HG03066 (cell line): ENCODE measurements at regions not wholly inside any gene's neighbourhood (a gene's known extent, or its start where the extent isn't known, plus 50 kb on each side); places are given as distances from the start of the nearest gene placed in this dataset.

Experiments
- ATAC-seq: cut with Tn5 transposase; IDR thresholded peaks from one replicate; pipeline ENCODE4 v1.9.1; 2021; ENCODE audit warnings: low read depth; ENCODE audit not compliant: unreplicated experiment

DNA sequence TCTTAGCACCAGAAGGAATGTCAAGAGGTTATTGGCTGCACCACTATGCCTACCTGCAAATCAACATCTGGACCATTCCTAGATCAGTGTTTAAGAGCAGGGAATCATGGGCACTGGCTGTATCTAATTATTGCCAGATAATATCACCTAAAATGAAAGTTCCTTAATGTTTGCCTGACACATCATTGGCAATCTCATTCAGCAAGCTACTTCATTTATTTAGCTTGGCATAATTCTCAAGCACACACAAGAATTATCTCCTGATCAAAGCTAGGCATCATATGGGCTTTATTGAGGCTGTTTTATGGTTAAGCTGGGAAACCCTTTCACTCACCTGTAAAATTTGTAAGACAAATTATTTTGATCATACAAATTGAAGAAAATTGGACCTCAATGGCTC is 581.7 kb downstream of the INHBA start:
- no peak for ATAC-seq

DNA sequence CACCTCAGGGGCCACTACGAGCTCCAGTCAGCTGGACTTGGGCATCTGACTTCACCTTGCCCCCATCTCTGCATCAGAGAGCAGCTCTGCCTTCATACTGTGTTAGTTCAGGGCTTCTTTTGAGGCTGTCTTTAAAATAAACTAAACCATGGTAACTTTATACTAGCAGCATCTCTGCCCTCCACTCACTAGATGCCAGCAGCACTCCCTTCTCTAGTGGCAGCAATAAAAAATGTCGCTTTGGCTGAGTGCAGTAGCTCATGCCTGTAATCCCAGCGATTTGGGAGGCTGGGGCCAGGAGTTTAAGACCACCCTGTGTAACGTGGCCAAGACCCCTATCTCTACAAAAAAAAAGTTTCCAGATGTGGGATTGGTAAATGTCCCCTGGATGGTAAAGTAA is 584.4 kb downstream of the INHBA start:
- no peak for ATAC-seq

DNA sequence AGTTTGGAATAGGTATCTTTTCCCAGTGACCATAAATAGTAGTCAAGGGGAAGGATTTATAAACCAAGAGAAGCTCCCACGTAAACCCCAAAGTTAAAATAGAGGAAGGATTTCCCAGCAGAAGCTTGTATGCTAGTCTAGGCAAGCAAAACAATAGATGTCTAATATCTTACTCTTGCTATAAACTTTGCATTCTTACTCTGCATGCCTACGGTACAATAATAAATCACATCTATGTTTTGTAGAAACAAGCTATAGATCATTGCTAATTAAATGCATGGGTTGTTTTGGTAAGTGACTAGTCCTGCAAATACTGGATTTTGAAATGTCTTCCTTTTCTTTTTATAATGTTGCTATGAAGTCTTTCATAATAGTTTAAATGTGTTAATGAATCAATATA is 585.5 kb downstream of the INHBA start:
- no peak for ATAC-seq

DNA sequence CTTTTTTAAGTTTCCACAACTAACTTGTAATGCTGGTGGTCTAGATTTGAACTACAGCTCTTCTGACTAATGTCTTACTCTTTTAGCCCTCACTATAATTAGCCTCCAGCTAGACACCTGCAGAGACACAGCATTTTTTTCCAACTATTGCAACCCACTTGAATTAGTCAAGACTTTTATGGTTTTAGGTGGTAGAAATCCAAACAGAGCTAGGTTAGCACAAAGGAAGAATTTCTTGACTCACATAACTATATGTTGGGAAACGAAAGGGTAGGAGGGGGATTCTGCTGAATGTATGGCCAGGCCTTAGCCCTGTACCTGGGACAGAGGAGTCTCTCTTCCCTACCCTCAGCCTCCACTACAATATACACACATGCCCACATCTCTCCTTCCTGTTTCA is 586.1 kb downstream of the INHBA start:
- no peak for ATAC-seq

DNA sequence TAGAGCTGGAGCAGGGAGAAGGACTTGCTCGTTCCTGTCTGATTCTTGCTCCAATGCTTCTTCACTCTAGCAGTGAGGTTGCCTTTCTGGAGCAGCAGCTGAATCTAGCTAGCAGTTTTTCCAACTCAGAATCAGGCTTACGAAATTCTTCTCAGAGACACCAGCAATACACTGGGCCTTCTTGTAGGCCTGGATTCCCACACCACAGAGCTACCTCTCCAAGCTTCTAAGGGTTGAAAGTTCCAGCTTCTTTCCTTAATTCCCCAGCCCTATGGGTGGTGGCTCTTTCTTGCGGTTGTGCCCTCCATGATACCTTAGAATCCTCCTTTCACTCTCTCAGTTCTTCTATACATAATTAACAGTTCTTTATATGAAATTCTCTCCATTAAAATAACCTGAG is 586.6 kb downstream of the INHBA start:
- ATAC-seq = no peak

DNA sequence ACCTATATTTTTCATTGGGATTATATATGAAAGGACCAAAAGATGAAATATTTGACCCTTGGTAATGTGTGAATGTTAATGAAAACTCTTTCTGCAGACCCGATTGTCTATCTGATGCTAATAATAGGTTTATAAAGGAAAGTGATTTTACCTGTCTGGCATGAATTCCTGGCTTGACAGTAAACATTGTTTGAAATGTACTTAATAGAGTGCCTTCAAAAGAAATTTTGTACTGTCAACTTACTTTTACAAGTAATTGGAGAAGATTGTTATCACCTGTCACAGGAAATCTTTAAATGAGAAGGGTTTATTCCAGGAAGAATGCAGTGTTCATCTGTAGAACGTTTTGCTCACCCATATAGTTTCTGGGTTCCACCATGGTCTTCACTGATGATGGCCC is 588.2 kb downstream of the INHBA start:
- ATAC-seq = no peak

DNA sequence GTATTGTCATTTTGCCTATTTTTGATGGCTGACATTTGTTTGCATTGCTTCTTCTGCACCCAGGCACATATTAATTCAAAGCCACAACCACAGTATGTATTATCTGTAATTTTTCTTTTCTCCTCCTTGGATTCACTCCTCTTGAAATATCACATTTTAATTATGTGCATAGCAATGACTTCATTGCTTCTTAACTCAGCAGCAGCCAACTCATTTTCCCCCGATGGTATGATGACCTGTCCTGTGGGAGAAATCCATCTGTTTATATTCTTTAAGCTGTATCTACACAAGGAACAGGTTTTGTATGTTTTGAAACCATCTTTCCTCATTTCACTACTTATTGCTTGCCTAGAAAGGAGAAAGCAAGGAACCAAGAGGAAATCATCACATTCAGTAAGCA is 588.8 kb downstream of the INHBA start:
- no peak for ATAC-seq

DNA sequence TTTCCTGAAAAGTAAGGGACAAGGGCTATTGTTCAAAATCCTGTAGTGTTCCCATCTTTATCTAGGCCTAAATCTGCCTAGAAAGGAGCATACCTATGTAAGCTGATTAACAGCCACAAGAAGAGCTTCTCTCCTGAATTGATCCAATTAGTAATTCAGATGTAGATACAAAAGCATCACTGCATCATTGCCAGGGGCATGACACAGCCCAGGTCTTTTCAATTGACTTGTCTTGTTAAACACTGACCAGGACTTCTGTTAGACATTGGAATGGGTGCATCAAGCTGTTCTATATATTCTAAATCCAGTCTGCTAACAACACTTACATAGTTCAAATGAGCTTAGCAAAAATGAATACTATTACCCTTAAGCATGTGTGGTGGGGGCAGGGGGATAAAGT is 589.2 kb downstream of the INHBA start:
- ATAC-seq = no peak

DNA sequence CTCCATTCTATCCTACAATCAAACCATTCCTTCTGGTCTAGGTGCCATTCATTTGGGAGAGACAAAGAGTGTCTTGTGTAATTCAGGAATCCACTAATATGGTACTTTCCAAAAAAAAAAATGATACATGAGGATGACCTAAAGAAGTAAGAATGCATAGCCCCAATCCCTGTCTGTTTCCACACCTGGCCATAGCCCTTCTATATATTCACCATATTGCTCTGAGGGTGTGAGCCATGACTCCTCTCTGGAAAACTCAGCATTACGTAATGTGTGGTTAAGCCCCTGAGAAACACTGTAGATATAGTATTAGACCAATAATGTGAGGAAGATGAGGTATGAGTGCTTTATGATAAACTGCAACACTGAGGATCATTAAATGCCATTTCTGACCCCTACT is 592.7 kb downstream of the INHBA start:
- ATAC-seq = no peak

DNA sequence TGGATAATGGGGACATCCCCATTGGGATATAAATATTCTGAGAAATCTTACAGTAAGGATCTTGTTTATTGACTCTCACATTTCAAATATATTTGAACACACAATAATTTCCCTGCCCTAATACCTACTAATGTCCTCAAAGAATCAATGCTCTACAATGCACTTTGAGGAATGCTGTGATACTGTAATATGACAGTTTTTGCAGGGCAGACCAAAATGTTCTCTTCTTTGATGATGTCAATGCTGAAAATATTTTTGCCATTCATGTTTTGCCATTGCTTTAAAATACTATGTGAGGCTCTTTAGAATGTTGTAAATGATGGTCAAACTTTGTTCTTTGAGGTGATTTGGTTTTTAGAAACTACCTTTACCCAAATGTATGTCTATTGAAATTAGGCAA is 594.1 kb downstream of the INHBA start:
- no peak for ATAC-seq

DNA sequence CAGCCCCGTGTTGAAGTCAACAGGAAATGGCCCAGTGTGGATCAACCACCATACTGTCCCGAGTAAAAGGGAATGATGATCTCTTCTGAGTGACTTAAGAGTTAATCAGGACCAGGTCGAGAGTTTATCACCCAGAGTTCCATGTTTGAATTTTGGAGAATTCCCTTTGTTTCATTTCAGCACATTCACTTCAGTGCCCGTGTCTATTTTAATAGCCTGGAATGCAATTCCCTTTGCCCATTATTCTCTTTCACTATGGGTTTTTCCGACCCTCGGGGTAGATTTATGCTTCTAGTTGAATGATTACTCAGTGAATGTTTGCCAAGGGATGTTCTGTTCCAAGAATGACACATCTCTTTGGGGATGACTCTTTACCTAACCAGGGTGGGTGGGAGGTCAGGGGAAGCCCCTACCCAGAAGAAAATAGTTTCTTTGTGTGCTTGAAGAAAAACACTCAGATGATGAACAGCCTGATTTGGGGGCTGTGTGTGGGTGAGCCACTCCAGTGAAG is 594.9 kb downstream of the INHBA start:
- no peak for ATAC-seq

DNA sequence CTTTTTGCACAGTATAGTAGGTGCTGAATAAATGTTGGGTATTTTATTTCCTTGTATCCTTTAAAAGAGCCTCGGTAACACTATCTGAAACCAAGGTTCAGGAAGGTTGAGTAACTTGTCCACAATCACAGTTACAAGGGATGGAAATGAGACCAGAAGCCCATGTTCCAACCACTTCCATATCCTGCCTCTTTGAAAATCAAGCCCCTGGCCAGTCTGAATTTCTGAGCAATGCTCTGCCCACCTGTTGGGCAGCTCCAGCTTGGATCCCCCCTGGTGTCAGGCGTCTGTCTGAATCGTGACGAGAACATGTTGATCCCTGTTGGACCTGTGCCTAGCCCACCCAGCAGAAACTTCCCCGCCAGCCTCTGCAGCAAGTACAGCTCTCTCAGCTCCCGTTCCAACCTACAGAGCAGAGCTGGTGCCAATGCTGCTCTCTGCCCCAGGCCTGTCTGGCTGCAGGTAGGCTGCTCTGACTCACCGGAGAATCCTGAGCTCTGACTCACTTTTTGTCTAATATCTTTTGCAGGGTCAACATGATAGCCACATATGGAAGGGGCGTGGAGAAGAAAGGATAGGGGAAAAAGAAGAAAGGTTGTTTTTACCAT is 595.5 kb downstream of the INHBA start:
- ATAC-seq = no peak

DNA sequence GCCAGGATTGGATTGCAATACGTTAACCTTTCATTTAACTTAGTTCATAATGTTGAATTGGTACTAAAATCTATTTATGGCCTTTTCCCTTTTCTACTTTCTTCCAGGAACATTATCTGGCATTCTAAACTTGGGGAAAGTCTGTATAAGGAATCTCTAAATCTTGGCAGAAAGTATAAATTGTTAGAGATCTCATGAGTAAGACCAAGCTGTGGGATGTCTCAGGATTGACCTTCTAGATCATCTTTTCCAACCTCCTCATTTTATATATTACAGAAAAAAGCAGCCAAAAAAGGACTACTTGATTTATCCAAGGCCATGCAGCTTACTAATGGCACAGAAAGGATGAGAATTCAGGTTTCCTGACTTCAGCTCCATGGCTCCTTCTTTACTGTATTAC is 598.3 kb downstream of the INHBA start:
- no peak for ATAC-seq

DNA sequence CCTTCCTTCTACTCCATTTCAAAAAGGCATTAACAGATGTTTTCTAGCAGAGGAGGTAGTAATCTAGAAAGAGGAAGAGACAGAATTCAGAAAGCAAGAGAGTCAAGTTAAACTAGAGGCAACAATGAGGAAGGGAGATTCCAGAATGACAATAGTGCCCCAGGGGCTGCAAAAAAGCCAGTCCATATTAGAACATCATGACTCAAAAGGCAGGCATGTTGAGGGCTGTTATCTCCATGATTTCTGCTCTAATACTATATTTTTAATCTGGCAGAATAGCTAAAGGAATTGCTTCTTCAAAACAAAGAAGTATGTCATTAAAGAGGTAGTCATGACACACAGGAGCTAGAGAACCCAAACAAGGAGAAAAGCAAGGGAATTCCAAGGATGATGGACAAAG is 599.6 kb downstream of the INHBA start:
- ATAC-seq = no peak

DNA sequence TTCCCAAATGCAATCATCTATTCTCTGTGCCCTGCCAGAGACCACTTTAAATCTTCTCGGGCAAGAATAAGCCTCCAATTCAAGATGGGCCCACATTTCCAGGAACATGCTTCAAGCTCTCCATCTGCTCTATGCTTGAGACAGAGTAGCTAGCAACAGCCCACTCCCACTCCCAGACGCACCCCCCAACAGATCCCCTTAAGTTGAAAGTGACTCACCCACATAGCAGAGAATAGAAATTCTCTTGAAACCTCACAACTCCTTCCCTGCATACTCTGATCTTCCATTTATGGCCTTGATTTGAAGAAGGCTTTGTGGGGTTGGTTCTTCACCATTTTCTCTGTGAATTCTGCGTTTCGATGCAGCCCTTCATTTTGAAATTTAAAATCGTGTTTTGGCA is 604.0 kb downstream of the INHBA start:
- no peak for ATAC-seq

DNA sequence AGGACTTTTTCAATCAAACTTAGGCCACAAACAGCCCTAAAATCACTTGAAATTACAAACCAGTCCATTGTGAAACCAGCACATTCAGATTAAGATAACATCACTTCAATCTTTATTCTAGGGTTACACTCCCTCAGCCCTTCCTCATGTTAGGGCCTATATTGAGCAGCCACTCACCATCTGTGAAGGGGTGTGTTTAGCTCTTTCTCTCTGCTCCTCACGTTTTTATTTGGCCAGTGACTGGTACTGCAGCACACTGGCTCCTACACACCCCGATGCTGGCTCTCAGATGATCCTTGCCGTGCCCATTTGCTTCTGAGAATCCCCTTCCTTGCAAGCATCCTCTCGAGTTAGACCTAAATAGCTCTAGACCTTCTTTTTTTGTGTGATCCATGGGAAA is 604.5 kb downstream of the INHBA start:
- no peak for ATAC-seq

DNA sequence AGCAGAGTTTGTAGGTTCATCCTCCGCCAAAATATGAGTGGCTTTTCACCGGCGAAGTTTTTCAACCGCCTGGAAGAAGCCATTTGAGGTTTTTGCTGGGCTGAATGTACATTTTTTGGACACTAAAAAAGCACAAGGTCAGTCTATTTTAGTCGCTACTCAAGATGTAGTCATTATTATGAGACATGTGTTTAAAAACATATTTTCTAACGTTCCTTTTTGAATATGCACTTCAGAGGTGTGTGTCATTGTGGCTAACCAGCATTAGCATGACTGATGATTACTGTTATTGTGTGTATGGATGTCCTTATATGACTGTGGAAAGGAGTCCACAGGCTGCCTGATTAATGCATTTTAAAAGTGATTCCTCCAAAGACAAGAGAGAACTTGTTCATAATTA is 605.4 kb downstream of the INHBA start:
- no peak for ATAC-seq

DNA sequence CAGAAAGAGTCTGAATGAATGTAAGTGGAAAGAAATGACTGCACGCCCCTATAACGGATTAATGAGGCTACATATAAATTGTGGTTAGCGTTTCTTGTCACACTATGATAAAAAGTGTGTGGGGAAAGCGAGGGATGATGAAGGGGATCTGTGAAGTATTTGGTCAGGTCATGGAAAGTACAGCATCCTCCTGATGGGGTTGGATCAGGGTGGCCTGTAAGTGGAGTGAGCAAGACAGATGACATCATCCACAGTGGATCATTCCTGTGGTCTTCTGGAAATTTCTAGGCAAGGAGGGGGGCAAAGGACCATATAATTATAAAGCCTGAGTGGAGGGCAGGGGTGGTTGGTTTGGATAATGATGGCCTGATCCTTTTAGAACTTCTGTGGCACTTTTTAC is 606.0 kb downstream of the INHBA start:
- ATAC-seq = no peak

DNA sequence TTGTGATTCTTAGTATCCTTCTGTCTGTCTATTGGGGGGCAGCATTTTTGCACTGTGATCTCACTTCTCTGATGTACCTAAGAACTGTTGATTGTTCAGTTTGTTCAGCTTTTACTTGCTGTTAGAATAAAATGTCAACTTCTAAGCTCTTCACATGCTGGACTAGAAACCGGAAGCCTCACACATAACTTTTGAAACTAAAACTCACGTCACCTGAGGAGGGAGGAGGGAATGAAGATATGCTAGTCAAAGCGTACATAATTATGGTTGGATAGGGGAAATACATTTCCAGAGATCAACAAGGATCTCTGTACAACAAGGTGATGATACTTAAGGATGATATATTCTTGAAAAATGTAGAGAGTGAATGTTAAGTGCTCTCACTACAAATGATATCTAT is 609.7 kb downstream of the INHBA start:
- ATAC-seq = no peak

DNA sequence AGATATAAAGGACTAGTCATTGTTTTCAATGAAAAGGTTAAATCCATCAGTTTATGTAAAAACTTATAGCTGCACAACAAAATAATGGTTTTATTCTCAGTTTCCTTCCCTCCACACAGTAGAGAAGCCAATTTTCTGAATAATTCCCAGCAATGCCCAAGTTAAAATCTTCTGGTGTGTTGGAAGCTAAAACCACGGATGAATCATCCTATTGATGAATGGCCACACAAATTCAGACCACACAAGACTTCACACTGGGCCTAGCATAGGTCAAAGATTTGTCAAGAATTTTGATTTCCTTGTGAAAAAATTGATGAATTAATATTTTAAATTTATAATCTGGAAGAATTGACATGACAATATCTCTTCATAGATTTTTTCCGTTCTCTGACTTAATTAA is 617.6 kb downstream of the INHBA start:
- ATAC-seq = no peak

DNA sequence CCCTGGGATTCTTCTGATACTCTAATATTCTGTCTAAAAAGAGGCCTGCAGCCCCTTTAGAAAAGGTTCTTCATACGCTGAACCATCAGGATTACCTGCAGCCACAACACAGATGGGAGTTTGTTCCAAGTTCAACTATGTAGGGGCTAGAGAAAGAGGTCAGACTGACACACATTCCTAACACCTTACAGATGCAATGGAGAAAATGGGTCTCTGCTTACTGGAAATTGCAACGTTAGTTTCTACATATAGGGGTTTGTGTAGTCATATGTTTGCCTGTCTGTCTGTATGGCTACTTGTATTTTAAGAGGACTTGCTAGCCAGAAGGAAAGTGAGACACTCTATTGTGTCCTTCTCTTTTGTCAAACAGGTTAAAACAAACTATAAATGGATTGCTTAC is 618.5 kb downstream of the INHBA start:
- no peak for ATAC-seq

DNA sequence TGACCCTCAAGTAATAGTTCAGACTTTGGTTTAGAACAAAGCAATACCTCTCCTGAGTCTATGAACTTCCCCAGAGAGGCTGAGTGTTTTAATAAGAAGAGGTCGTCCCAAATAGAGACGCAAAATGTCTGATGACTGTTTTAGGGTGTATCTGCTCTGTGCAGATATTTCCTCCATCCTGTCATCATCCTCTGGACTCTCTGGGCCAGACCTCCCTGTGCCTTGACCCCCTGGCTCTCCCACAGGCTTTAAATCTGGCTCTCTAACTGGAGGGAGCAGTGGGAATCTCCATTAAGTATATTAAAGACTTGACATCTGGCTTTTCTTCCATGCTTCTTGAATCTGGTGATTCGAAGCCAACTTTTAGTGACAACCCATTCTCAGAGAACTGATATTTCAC is 633.3 kb downstream of the INHBA start:
- no peak for ATAC-seq

DNA sequence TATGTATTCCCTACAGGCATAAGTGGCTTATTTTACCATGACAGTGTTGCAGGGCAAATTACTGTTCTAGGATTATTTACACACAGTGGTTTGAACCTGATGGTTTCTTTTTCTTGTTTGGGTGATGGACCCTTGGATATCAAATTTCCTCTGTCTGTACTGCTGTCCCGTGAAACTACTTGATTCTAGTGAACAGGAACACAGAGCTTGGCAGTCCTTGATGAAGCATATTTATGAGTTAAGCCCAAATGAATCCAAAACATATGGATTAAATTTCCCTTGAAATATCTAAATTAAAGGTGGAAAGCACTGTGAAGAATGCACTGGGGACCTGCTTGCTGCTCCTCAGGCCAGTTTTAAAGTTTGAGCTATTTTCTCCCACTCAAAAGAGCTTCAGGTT is 635.3 kb downstream of the INHBA start:
- no peak for ATAC-seq
